Keratinocyte (primary cell): ENCODE measurements at regions not wholly inside any gene's neighbourhood (a gene's known extent, or its start where the extent isn't known, plus 50 kb on each side); places are given as distances from the start of the nearest gene placed in this dataset.

Source experiments
- DNase-seq: peaks from one replicate; pipeline ENCODE4 v3.0.0-alpha.2; 2011; ENCODE audit warnings: low read depth, missing footprints, low spot score
- FAIRE-seq: peaks from 2 replicates; lab custom pipeline; 2011; peaks lifted over from hg19 to GRCh38; lab: Jason Lieb, UNC
- H2AFZ ChIP-seq: 2 replicates; pipeline ENCODE4 v1.6.0; 2012; ENCODE audit warnings: low read length, control low read depth, inconsistent platforms; ENCODE audit not compliant: control insufficient read depth
- H3K27ac ChIP-seq: 2 replicates; pipeline ENCODE4 v1.5.1; 2011; ENCODE audit warnings: low read length; ENCODE audit not compliant: control insufficient read depth, insufficient read depth
- H3K27me3 ChIP-seq: 3 replicates; pipeline ENCODE4 v1.6.0; 2011; ENCODE audit warnings: low read length; ENCODE audit not compliant: control insufficient read depth, insufficient read depth; ENCODE audit errors: extremely low read depth
- H3K36me3 ChIP-seq, 2 experiments: 2 replicates in 1 of 2; 3 replicates in 1 of 2; pipeline ENCODE4 v1.5.1; 2011; ENCODE audit warnings: low read length in 2 of 2, mild to moderate bottlenecking in 1 of 2; ENCODE audit not compliant: control insufficient read depth in 2 of 2, insufficient read depth in 2 of 2; ENCODE audit errors: extremely low read depth in 1 of 2
- H3K4me1 ChIP-seq: 3 replicates; pipeline ENCODE4 v1.5.1; 2011; ENCODE audit warnings: low read length; ENCODE audit not compliant: control insufficient read depth, insufficient read depth; ENCODE audit errors: extremely low read depth
- H3K4me2 ChIP-seq: 3 replicates; pipeline ENCODE4 v1.6.0; 2011; ENCODE audit warnings: low read depth, low read length; ENCODE audit not compliant: control insufficient read depth, insufficient read depth; ENCODE audit errors: extremely low read depth
- H3K4me3 ChIP-seq, 3 experiments: fragments of 200-600 bp in 1 of 3; sonication (generic) in 1 of 3; 2 replicates in 2 of 3; 3 replicates in 1 of 3; pipeline ENCODE4 v1.5.1; 2011 to 2016; ENCODE audit warnings: low read length in 3 of 3, mild to moderate bottlenecking in 3 of 3, control low read depth in 2 of 3, inconsistent platforms in 1 of 3, low read depth in 1 of 3, mixed read lengths in 1 of 3, mixed run types in 1 of 3, moderate library complexity in 1 of 3; ENCODE audit not compliant: control insufficient read depth in 2 of 3, insufficient read depth in 2 of 3; ENCODE audit errors: extremely low read depth in 1 of 3
- H3K79me2 ChIP-seq: 2 replicates; pipeline ENCODE4 v1.6.0; 2012; ENCODE audit warnings: low read length; ENCODE audit not compliant: control insufficient read depth, insufficient read depth
- H3K9ac ChIP-seq: 3 replicates; pipeline ENCODE4 v1.6.0; 2011; ENCODE audit warnings: low read length; ENCODE audit not compliant: control insufficient read depth, insufficient read depth; ENCODE audit errors: extremely low read depth
- H3K9me1 ChIP-seq: 3 replicates; pipeline ENCODE4 v1.6.0; 2011; ENCODE audit warnings: low read length; ENCODE audit not compliant: control insufficient read depth, insufficient read depth; ENCODE audit errors: extremely low read depth
- H3K9me3 ChIP-seq: 2 replicates; pipeline ENCODE4 v1.5.1; 2012; ENCODE audit warnings: low read depth, low read length; ENCODE audit not compliant: control insufficient read depth
- H4K20me1 ChIP-seq: 3 replicates; pipeline ENCODE4 v1.6.0; 2011; ENCODE audit warnings: low read length; ENCODE audit not compliant: control insufficient read depth, insufficient read depth; ENCODE audit errors: extremely low read depth
- CTCF ChIP-seq, 3 experiments: IDR thresholded peaks in 1 of 3; conservative IDR thresholded peaks in 1 of 3; optimal IDR thresholded peaks in 1 of 3; 2 replicates in 2 of 3; 3 replicates in 1 of 3; pipeline versions ENCODE3 to v1.5.1; 2011; ENCODE audit warnings: low read length in 3 of 3, mild to moderate bottlenecking in 3 of 3, moderate library complexity in 2 of 3, control low read depth in 1 of 3, inconsistent platforms in 1 of 3; ENCODE audit not compliant: insufficient read depth in 2 of 3; ENCODE audit errors: extremely low read depth in 1 of 3
- EZH2 ChIP-seq: IDR thresholded peaks from one replicate; pipeline ENCODE4 v1.6.1; 2012; ENCODE audit warnings: inconsistent platforms, mild to moderate bottlenecking, low read length, moderate library complexity
- dilution Hi-C: fragments of 300-500 bp; cut with MboI; formaldehyde crosslinking; loops from one replicate; pipeline ENCODE4 v1.7.0; 2020; ENCODE audit warnings: low sequenced_read_pairs; ENCODE audit not compliant: extremely low pct_ligation_motif_present

- H2AFZ ChIP-seq = no peak overlapping the region
- dilution Hi-C loops = no loop called here
- H3K4me1 ChIP-seq = peaks cover 18% of the 10 kb centered on the region
- H3K27ac ChIP-seq = no peak overlapping the region
- no peaks in the 10 kb centered on the region for H3K79me2 ChIP-seq
- no peaks in the 10 kb centered on the region for H3K27me3 ChIP-seq
- no peaks in the 10 kb centered on the region for H3K9me1 ChIP-seq
- H3K36me3 ChIP-seq = no peaks in the 10 kb centered on the region
- TF ChIP-seq CTCF (optimal IDR thresholded peaks at IDR 0.05 in 1 of 3, IDR thresholded peaks at IDR 0.05 in 1 of 3, conservative IDR thresholded peaks at IDR 0.05 in 1 of 3; ENCODE audit: extremely low read depth in 1 of 3, insufficient read depth in 2 of 3, low read length in 3 of 3) (no peak), EZH2 (no peak)
- FAIRE-seq (peak; percentile 29), DNase-seq (no peak)
- no peaks in the 10 kb centered on the region for H3K9me3 ChIP-seq
- H3K4me3 ChIP-seq = no peak overlapping the region
- peak overlapping the region; percentile 22 for H3K4me2 ChIP-seq
- H3K9ac ChIP-seq = no peak overlapping the region
- H4K20me1 ChIP-seq = no peaks in the 10 kb centered on the region
These were observed 78.8 kb downstream of the MYL12B start for GRCh38 chr18:3340682-3341097.

- peaks cover 32% of the 10 kb centered on the region for H3K4me1 ChIP-seq
- no peaks in the 10 kb centered on the region for H4K20me1 ChIP-seq
- H2AFZ ChIP-seq = no peak overlapping the region
- H3K9ac ChIP-seq = no peak overlapping the region
- H3K79me2 ChIP-seq = no peaks in the 10 kb centered on the region
- FAIRE-seq = no peak
- TF ChIP-seq EZH2 = no peak
- H3K36me3 ChIP-seq = no peaks in the 10 kb centered on the region
- H3K4me3 ChIP-seq = no peak overlapping the region
- DNase-seq = no peak
- dilution Hi-C loops = no loop called here
- no peaks in the 10 kb centered on the region for H3K9me1 ChIP-seq
- H3K27ac ChIP-seq = no peak overlapping the region
- no peak overlapping the region for H3K4me2 ChIP-seq
- no peaks in the 10 kb centered on the region for H3K9me3 ChIP-seq
- H3K27me3 ChIP-seq = no peaks in the 10 kb centered on the region
These were observed 80.7 kb downstream of the MYL12B start for GRCh38 chr18:3342628-3343027.

- DNase-seq = no peak
- Histone ChIP-seq H3K36me3 (no peaks in the 10 kb centered on the region), H3K4me1 (peaks cover 40% of the 10 kb centered on the region), H3K4me2 (peak overlapping the region; percentile 12), H3K4me3 (no peak overlapping the region), H3K79me2 (no peaks in the 10 kb centered on the region), H3K9ac (no peak overlapping the region), H3K9me3 (no peaks in the 10 kb centered on the region), H4K20me1 (no peaks in the 10 kb centered on the region), H2AFZ (no peak overlapping the region), H3K27me3 (no peaks in the 10 kb centered on the region), H3K9me1 (no peaks in the 10 kb centered on the region), H3K27ac (peak overlapping the region; percentile 60)
- no peak for FAIRE-seq
- TF ChIP-seq EZH2 = no peak
- no peak for TF ChIP-seq CTCF (optimal IDR thresholded peaks at IDR 0.05 in 1 of 3, IDR thresholded peaks at IDR 0.05 in 1 of 3, conservative IDR thresholded peaks at IDR 0.05 in 1 of 3; ENCODE audit: extremely low read depth in 1 of 3, insufficient read depth in 2 of 3, low read length in 3 of 3)
- dilution Hi-C loops = no loop called here
These were observed 83.5 kb downstream of the MYL12B start for GRCh38 chr18:3345452-3345851.
